ENCODE measurements at regions not wholly inside any gene's neighbourhood (a gene's known extent, or its start where the extent isn't known, plus 50 kb on each side); places are given as distances from the start of the nearest gene placed in this dataset.
A peak's percentile ranks its signal among the peaks of the same experiment; 100 is the strongest.
"Not testable (repeated sequence)": the region's sequence is repeated elsewhere in the genome, so short reads cannot be mapped to it uniquely, and the experiment has no call there.

DNA sequence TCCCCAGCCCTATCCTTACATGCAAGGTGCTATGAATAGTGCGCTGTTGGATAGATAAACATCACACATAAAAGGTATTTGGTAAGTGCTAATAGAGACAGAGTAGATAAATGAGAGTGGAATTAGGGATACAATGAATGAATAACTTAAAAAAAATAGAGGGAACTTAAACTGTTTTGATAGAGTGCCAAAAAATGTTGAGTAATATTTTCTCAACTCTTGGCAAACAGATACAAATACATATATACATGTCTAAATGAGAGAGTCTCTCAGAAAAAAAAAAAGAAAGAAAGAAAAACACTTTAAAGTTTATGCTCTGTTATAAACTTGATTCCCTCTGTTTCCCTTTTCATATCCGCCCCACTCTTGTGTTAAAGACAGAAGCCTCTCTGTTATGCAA is 667.4 kb downstream of the ROBO2 start:
- DNase-seq: no peak

DNA sequence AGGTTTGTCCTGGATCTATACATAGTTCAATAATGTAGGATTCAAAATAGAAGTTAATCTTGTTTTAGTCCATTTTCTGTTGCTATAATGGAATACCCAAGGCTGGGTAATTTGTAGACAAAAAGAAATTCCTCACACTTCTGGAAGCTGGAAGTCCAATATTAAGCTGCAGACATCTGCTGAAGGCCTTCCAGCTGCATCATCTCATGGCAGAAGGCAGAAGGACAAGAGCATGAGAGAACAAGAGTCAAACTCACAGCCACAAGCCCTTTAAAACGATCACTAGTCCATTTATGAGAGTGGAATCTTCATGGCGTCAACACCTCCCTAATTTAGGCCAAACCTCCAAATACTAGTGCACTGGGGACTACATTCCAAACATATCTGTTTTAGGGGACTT is 669.3 kb downstream of the ROBO2 start:
- DNase-seq: no peak

DNA sequence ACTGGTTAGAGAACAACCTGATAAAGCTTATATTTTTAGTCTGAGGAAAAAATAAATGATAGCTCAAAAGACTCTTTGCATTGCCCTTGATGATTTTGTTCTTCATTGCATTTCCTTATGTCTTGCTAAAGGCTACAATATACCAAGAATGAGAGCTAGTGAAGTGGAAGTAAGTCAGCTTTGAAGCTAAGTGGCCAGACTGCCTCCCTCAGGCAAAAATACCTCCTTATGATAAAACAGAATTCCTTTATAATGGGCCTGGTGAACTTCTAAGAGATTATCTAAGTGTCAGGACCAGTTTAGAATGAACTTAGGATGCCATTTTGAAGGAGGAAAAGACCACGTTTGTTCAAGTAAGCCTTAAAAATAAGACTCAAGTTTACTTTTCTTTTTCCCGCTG is 678.4 kb downstream of the ROBO2 start:
- no peak for DNase-seq

DNA sequence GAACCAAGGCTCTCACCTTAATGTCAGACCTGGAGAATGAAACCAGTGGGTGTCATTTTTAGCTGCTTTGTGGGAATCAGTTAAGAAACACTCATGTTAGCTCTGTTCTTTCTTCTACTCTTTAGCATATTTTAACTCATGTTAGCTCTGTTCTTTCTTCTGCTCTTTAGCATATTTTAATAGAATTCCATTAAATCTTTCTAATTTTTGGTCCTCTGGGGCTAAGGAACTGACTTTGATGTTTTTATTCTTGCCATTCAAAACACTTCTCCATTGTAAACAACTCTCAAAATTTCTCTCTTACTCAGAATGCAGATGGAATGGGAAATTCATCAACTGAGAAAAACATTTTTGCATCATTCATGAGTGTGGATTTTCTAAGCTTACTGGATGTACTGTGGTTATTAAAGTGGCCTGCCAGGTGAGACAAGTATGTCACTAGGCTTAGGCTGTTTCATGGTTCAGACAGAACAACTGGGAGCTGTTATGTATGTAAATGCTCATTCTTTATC is 680.6 kb downstream of the ROBO2 start:
- no peak for DNase-seq

DNA sequence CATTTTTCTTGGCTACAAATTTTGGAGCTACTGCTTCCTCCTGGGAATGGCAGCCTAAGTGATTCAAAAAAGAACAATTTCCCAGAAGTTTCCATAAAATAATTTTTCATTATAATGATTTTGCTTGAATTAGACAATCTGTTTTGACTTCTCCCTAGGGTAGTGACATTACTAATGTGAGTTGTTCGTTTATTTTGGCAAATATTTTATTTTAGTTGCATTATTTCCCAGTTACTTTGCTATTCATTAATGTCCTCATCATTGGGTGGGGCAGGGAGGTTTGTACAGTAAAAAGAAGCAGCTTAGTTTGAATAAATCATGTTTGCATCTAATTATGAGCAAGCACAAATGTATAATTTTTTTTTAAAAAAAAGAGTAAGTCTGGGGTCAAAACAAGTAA is 686.6 kb downstream of the ROBO2 start:
- no peak for DNase-seq

DNA sequence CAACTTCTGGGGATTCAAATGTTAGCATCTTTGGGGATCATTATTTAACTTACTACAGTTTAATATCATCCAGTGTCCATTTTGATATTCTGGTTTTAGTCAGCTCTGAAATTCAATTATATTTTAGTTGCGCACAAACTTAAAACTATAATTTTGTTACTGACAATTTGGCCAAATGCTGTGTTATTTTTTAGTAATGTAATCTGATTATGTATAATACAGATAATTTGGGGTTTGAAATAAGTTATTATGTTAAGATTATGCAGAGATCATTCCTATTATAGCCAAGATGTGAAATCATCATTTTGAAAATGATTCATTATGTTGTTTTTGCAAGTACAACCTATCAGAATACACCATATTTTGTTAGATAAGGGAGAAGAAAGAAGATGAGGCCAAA is 706.1 kb downstream of the ROBO2 start:
- DNase-seq: no peak

DNA sequence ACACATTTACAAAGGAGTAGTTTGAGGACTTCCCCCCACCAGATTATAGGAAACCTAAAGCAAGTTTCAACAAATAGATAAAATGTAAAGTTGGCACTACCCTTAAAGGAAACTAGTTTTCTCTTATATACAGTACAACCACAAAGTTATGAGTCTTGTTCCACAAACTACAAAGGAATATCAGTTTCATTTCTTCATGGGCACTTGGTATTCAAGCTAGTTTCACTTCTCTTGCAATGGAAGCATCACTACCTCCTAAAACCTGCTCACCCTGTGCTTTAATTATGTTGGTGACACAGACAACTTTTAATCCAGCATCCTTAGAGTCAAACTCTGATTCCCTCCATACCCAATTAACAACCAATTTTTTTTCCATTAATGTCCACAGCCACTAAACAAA is 707.0 kb downstream of the ROBO2 start:
- no peak for DNase-seq

DNA sequence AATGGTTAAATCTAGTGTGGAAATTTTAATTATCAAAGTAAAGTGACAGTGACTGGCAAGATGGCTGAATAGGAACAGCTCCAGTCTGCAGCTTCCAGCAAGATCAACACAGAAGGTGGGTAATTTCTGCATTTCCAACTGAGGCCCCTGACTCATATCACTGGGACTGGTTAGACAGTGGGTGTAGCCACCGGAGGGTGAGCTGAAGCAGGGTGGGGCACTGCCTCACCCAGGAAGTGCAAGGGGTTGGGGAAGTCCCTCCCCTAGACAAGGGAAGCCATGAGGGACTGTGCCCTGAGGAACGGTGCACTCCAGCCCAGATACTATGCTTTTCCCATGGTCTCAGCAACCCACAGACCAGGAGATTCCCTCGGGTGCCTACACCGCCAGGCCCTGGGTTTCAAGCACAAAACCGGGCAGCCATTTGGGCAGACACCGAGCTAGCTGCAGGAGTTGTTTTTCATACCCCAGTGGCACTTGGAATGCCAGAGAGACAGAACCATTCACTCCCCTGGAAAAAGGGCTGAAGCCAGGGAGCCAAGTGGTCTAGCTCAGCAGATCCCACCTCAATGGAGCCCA is 716.6 kb downstream of the ROBO2 start:
- not testable (repeated sequence) for DNase-seq

DNA sequence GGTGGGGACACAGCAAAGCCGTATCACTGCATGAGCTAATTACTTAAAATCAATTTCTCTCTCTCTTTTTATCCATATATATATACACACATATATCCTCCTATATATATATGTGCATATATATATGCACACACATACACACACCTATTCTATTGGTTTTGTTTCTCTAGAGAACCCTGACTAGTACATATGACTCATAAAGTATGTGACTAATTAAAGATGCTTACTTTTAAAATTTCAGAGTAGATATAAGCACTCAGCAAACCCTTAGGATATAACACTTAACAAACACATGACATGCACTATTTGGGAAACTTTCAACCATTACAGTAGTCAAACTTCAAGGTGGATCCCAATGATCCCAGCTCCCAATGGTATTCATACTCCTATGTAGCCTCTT is 732.6 kb downstream of the ROBO2 start:
- no peak for DNase-seq

DNA sequence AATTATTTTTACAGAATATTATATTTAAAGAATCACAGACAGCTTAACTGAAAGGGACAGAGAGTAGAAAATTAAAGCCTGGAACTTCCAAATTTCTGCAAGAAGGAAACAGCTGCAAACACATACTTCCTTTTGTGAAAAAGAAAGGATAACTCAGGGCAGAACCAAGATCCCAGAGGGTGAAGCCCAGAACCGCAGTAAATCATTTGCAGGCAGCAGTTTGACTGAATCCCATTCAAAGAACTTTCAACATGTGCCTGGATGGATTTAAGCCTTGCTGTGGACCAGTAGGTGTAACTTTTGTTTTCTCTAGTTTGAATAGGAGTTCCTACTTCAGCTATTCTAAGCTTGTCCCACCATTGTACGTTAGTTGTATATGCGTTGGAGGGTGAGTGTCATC is 733.2 kb downstream of the ROBO2 start:
- DNase-seq: no peak

DNA sequence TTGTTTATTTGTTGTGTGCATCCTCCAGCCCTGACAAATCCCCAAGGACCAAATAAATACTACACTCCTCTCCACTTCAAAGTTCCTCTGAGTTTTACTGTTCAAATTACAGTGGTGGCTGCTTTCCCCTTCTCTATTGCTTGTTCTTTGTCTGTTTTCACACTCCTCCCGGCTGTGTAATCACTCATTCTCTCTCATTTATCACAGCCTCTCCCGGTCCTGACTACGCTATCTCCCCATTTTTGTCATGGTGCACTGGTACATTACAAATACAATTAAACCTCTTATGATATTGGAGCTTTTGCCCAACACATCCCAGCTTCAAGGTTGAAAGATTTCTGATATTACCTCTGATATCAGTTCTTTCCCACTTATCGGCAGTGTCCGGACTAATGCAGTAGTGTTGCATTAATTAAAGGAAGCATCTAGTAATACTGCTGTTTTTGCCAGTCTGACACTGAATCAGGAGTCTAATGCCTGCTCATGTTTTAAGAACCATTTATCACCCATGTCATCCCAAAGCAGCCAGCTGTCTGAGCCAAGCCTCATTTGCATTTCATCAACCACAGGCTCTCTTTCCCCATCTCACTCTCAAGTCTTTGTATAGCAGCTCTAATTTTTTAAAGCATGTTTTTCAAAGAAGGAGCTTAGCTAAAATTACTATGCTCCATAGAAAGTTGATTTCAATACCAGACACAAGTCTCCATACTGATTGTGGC is 740.5 kb downstream of the ROBO2 start:
- peak in 1 of 56 donors; percentile 1 for DNase-seq

DNA sequence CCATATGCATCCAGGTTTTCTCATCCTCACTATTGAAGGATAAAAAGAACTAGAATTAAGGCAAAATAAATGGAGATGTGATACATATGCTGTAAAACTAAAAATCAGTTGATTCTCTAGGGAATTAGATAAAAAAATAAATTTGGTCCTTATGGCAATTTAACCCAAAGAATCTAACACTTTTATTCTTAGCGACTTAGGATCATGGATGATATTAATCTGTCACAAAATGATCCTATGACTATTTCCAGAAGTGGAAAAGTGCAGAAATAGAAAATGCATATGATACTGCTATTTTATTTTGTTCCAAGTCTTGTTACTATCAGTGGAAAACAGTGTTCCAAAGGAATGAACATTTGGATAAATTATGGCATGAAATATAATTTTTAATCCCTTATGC is 746.3 kb downstream of the ROBO2 start:
- no peak for DNase-seq

DNA sequence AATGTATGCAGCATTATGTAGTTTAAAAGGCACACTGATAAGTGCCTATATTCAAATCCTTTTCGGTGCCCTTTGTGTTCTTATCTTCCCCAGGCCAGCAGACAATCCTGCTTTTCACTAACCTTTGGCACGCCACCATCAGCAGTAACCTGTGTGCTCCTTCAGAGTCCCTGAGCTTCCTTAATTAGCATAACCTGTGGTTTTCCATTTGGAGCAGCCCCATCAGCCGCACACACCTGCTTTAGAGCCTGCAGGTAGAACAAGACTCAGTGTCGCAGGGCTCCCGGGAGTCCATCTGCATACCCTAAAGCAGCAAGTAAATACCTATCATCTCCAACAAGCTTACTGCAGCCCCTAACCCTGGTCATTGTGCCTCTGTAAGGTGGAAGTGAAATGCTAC is 755.1 kb downstream of the ROBO2 start:
- DNase-seq: no peak

DNA sequence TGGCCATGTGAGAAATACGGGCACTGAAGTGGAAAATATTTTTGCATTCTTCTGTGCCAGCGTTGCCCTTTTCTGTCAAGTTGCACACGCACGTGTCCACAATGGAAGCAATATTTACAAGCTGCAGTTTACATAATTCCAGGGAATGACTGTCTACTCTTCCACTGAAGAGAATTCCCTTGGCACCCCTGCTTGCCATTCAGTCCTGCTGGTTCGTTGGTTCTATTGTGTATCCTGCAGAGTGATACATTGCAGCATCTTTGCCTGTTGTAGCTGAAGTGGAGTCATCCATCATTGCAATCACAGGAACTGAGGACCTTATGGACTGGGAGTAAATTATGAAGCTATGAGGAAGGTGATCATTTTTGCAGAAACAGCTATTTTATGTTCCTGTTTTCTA is 759.4 kb downstream of the ROBO2 start:
- DNase-seq: no peak

DNA sequence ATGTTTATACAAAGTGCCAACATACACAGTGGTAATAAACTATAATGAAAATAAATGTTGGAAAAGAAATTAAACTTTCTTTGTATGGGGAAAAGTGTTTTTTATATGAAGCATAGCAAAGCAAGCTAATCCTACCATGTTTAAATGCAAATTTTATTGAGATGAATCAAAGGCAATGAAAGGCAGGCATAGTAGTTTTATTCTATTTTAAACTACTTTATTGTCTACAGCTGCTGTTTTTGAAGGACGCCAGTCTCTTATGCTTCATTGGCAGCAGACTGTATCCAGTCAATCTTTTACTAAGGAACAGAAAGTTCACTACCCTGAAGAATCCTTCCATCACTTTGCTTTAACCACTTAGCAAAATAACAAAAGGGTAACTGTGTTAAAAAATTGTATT is 761.0 kb downstream of the ROBO2 start:
- DNase-seq: no peak

DNA sequence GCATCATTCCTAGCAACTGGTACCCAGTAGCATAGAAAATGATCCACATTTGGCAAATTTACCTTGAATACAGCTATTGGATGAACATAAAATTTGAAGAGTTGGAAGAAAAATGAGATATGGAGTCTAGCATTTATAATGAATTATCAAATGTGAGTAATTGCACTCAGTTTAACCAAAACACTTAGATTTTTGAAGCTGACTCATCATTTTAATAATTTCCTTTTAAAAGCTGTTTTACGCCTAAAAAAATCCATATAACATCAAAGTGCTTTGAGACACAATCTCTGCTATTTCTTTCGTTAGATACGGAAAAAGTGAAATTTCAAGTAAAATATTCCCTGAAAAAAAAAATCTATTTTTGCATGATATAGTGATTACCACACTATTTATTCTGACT is 767.4 kb downstream of the ROBO2 start:
- no peak for DNase-seq

DNA sequence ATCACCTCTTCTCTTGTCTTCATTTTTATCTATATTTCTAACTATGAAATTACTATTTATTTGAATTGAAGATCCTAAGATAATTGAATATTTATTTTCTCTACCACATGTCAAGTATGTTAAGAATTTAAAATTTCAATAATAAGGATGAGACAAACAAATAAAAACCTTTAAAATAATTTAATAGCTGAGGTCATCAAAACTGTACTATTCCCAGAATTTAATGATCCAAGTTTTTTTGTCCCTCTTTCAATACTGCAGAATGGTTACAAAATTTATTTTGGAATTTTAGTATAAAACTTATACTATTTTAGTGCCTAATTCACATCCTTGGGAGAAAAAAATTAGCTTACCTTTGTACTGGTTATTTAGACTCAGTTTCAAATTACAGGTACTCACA is 774.9 kb downstream of the ROBO2 start:
- DNase-seq: no peak

DNA sequence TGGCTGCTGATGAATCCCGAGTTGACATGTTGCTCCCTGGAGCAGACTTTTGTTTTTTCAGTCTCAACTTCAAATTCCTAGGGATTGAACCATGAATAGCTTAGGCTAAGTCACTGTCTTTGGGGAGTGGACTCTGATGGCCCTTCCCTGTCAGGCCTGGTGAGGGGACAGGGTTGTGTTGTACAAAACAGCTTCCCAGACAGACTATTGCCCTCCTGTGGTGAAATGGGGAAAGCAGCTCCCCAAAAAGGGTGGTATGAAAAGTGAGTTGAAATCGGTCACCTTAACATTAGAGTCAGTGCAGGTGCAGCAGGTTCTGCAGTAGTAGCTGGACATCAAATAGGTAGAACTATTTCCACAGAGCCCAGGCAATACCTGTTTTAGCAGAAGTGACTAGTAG is 775.6 kb downstream of the ROBO2 start:
- no peak for DNase-seq

DNA sequence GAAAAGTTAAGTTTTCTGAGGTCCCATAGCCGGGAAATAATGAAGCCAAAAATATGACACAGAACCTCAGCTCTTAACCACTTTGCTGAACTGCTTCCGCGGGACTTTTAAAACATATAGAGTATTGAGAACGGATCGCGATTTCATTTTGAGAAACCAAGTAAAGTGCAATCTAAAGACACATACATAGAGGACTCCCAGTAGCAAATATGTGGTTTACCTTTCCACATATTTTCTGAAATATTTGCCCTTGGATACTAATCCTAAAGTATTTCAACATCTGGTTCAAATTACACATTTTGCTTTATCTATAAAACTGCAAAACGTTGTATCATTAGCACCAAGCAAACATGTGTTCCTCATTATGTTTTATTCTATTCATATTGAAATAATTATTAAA is 776.5 kb downstream of the ROBO2 start:
- DNase-seq: no peak

DNA sequence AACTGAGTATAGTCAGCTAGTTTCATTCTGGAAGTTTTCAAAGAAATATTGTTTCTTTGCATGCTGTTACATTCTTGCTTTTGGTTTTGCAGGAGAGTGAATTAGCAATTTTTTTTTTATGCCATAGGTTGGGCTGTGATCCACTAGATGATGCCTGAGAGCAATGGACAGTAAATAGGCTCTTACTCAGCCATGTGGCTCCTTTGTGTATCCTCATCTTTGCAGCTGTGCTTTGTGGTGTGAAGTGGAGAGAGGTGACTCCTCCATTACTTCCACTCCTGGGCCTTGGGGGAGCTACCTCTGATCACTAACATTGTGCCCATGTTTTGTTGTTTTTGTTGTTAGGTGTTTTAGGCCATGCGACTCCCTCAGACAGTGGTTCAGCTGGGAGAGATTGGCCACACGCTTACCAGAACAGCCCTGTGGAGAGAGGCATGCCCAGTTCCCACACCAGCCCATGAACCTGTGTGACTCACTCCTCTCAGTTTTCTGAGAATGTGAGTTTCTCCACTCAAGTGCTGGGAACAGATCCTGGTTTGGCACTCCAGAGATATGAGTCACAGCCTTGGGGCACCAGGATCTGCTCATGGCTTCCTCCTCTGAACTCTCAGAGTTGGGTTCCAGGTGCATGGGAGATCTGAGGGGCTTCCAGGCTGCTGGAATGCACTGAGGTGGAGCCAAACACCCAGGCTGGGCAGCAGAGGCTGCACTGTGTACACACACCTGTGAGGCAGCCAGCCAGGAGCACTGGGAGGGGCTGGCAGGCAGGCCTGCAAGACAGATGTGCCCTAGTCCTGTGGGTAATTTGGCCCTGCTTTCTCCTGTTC is 785.3 kb downstream of the ROBO2 start:
- no peak for DNase-seq

DNA sequence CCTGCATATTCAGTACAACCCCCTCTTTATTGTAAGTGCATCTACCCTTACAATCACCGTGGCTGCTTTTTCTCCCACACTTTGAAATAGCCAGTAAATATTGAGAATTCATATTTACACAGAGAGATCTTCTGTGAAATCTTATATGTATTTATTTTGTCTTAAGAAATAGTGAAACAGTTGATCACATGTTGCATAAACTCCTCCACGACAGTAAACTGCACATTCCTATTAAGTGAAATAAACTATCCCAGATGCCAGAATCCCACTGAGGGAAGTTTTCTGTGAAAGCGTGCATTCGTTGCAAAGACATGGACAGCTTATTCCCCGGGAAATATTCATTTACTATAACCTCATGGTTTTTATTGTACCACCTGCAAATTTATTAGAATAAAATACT is 796.0 kb downstream of the ROBO2 start:
- no peak for DNase-seq

DNA sequence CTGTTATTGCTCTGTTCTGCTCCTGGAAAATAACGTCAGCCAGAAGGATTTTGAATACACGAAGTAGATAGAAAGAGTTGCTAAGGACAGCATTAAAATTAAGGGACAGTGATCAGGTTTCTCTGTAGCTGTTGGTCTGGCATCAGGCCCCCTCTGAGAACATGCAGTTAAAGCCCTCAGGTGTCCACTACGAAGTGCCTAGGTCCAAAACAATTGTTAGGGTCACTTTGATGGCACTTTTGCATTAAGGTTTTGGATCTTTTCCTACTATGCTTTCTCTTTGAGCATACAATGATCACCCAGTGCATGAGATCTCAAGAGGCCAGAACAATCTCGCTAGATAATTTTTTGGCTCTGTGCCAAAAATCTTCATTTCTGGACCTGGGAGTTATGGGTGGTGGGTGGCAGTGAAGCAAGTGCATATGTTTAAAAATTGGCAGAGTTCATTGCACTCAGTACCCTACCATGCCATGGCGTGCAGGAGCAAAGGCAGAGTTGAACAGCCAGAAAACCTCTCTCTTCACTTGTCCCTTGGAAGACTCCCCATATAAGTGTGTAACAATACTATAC is 797.6 kb downstream of the ROBO2 start:
- no peak for DNase-seq

All from amygdala (tissue), 56 donors.